Ramos (cell line): ENCODE measurements at regions not wholly inside any gene's neighbourhood (a gene's known extent, or its start where the extent isn't known, plus 50 kb on each side); places are given as distances from the start of the nearest gene placed in this dataset.
"Not testable (repeated sequence)": the region's sequence is repeated elsewhere in the genome, so short reads cannot be mapped to it uniquely, and the experiment has no call there.

Experiments
- in situ Hi-C: fragments of 300-500 bp; cut with MboI; formaldehyde crosslinking; loops from one replicate; pipeline ENCODE4 v1.14.3; 2022; ENCODE audit warnings: low sequenced_read_pairs; ENCODE audit not compliant: unreplicated experiment

- in situ Hi-C loops, result no loop called here
These were observed 112.0 kb upstream of the PDE10A start for GRCh38 chr6:165774903-165775601.

- in situ Hi-C loops, result no loop called here
These were observed 107.5 kb upstream of the PDE10A start for GRCh38 chr6:165770397-165771082.

- in situ Hi-C loops, result no loop called here
These were observed 106.8 kb upstream of the PDE10A start for GRCh38 chr6:165769884-165770283.

GRCh38 chr6:165769401-165769800 lies 106.4 kb upstream of the PDE10A start:
- in situ Hi-C loops, result no loop called here

GRCh38 chr6:165768961-165769360 lies 105.9 kb upstream of the PDE10A start:
- in situ Hi-C loops, result no loop called here

GRCh38 chr6:165767228-165767627 lies 104.2 kb upstream of the PDE10A start:
- in situ Hi-C loops, result no loop called here

GRCh38 chr6:165766457-165766856 lies 103.4 kb upstream of the PDE10A start:
- in situ Hi-C loops, result no loop called here

- in situ Hi-C loops, result no loop called here
These were observed 103.0 kb upstream of the PDE10A start for GRCh38 chr6:165766026-165766425.

GRCh38 chr6:165765256-165765655 lies 102.2 kb upstream of the PDE10A start:
- in situ Hi-C loops, result not testable (repeated sequence)

GRCh38 chr6:165762876-165763275 lies 99.8 kb upstream of the PDE10A start:
- in situ Hi-C loops, result no loop called here

- in situ Hi-C loops, result no loop called here
These were observed 99.1 kb upstream of the PDE10A start for GRCh38 chr6:165762125-165762524.

- in situ Hi-C loops, result no loop called here
These were observed 97.8 kb upstream of the PDE10A start for GRCh38 chr6:165760803-165761185.

GRCh38 chr6:165760126-165760802 lies 97.2 kb upstream of the PDE10A start:
- in situ Hi-C loops, result no loop called here

- in situ Hi-C loops, result no loop called here
These were observed 95.4 kb upstream of the PDE10A start for GRCh38 chr6:165758441-165758840.

- in situ Hi-C loops, result no loop called here
These were observed 92.5 kb upstream of the PDE10A start for GRCh38 chr6:165755583-165755982.

- in situ Hi-C loops, result no loop called here
These were observed 90.5 kb upstream of the PDE10A start for GRCh38 chr6:165753506-165753905.

- in situ Hi-C loops, result no loop called here
These were observed 89.4 kb upstream of the PDE10A start for GRCh38 chr6:165752451-165752850.

GRCh38 chr6:165751486-165751885 lies 88.4 kb upstream of the PDE10A start:
- in situ Hi-C loops, result no loop called here

- in situ Hi-C loops, result no loop called here
These were observed 86.1 kb upstream of the PDE10A start for GRCh38 chr6:165749163-165749562.

- in situ Hi-C loops, result no loop called here
These were observed 85.3 kb upstream of the PDE10A start for GRCh38 chr6:165748390-165748789.

- in situ Hi-C loops, result no loop called here
These were observed 84.9 kb upstream of the PDE10A start for GRCh38 chr6:165747963-165748362.
